ENCODE measurements at regions not wholly inside any gene's neighbourhood (a gene's known extent, or its start where the extent isn't known, plus 50 kb on each side); places are given as distances from the start of the nearest gene placed in this dataset.

GRCh38 chr15:93152360-93152759 lies 63.3 kb upstream of the RGMA start:
- Histone ChIP-seq H3K27ac (ENCODE audit: low read depth, low read length) (no peak overlapping the region), H3K4me3 (ENCODE audit: insufficient read depth, low read depth, low read length) (no peak overlapping the region), H3K4me2 (ENCODE audit: low read length) (no peak overlapping the region), H3K79me2 (ENCODE audit: insufficient read depth, low read length) (no peaks in the 10 kb centered on the region), H2AFZ (ENCODE audit: low read depth, low read length) (no peak overlapping the region), H3K9ac (ENCODE audit: low read length) (no peak overlapping the region), H3K27me3 (ENCODE audit: insufficient read depth, low read length) (peaks cover 2% of the 10 kb centered on the region), H3K36me3 (ENCODE audit: insufficient read depth, low read length) (no peaks in the 10 kb centered on the region), H4K20me1 (ENCODE audit: insufficient read depth, low read length) (no peaks in the 10 kb centered on the region), H3K4me1 (ENCODE audit: insufficient read depth, low read length) (no peaks in the 10 kb centered on the region), H3K9me3 (ENCODE audit: insufficient read depth, low read depth, low read length) (peaks cover 3% of the 10 kb centered on the region)
- Mint-ChIP-seq H3K4me1 (ENCODE audit: low read depth, unreplicated experiment) (peaks cover 12% of the 10 kb centered on the region), H3K4me3 (ENCODE audit: unreplicated experiment) (no peak overlapping the region), H3K27ac (ENCODE audit: unreplicated experiment) (no peak overlapping the region), H3K27me3 (ENCODE audit: low read depth, unreplicated experiment) (peaks cover 3% of the 10 kb centered on the region), H3K9me3 (ENCODE audit: unreplicated experiment) (peaks cover 2% of the 10 kb centered on the region), H3K36me3 (ENCODE audit: low read depth, unreplicated experiment) (no peaks in the 10 kb centered on the region)
- FAIRE-seq (no peak), DNase-seq (ENCODE audit: low read depth) (no peak)
- no peak for TF ChIP-seq EZH2 (IDR thresholded peaks at IDR 0.05; ENCODE audit: insufficient read depth, low read length)
- TF ChIP-seq CTCF (IDR thresholded peaks at IDR 0.05; ENCODE audit: insufficient read depth, low read depth, low read length) = no peak

- Histone ChIP-seq H3K36me3 (ENCODE audit: insufficient read depth, low read length) (no peaks in the 10 kb centered on the region), H2AFZ (ENCODE audit: low read depth, low read length) (no peak overlapping the region), H3K27me3 (ENCODE audit: insufficient read depth, low read length) (peaks cover 5% of the 10 kb centered on the region), H3K9ac (ENCODE audit: low read length) (no peak overlapping the region), H3K79me2 (ENCODE audit: insufficient read depth, low read length) (no peaks in the 10 kb centered on the region), H3K27ac (ENCODE audit: low read depth, low read length) (no peak overlapping the region), H3K4me2 (ENCODE audit: low read length) (no peak overlapping the region), H3K4me1 (ENCODE audit: insufficient read depth, low read length) (no peaks in the 10 kb centered on the region), H3K4me3 (ENCODE audit: insufficient read depth, low read depth, low read length) (no peak overlapping the region), H4K20me1 (ENCODE audit: insufficient read depth, low read length) (no peaks in the 10 kb centered on the region), H3K9me3 (ENCODE audit: insufficient read depth, low read depth, low read length) (peaks cover 3% of the 10 kb centered on the region)
- H3K27me3 Mint-ChIP-seq (ENCODE audit: low read depth, unreplicated experiment) = peaks cover 3% of the 10 kb centered on the region
- no peak for FAIRE-seq
- DNase-seq (ENCODE audit: low read depth) = no peak
- no peaks in the 10 kb centered on the region for H3K9me3 Mint-ChIP-seq (ENCODE audit: unreplicated experiment)
- H3K27ac Mint-ChIP-seq (ENCODE audit: unreplicated experiment) = no peak overlapping the region
- H3K36me3 Mint-ChIP-seq (ENCODE audit: low read depth, unreplicated experiment) = no peaks in the 10 kb centered on the region
- no peak overlapping the region for H3K4me3 Mint-ChIP-seq (ENCODE audit: unreplicated experiment)
- peaks cover 12% of the 10 kb centered on the region for H3K4me1 Mint-ChIP-seq (ENCODE audit: low read depth, unreplicated experiment)
- TF ChIP-seq CTCF (IDR thresholded peaks at IDR 0.05; ENCODE audit: insufficient read depth, low read depth, low read length) = no peak
- TF ChIP-seq EZH2 (IDR thresholded peaks at IDR 0.05; ENCODE audit: insufficient read depth, low read length) = no peak
Observed at GRCh38 chr15:93150910-93151881, 62.2 kb upstream of the RGMA start.

- no peaks in the 10 kb centered on the region for H3K36me3 ChIP-seq (ENCODE audit: insufficient read depth, low read length)
- FAIRE-seq (no peak), DNase-seq (ENCODE audit: low read depth) (no peak)
- no peak overlapping the region for H3K4me2 ChIP-seq (ENCODE audit: low read length)
- H3K79me2 ChIP-seq (ENCODE audit: insufficient read depth, low read length) = no peaks in the 10 kb centered on the region
- peaks cover 4% of the 10 kb centered on the region for H3K27me3 ChIP-seq (ENCODE audit: insufficient read depth, low read length)
- Mint-ChIP-seq H3K4me1 (ENCODE audit: low read depth, unreplicated experiment) (peaks cover 8% of the 10 kb centered on the region), H3K27ac (ENCODE audit: unreplicated experiment) (no peak overlapping the region), H3K36me3 (ENCODE audit: low read depth, unreplicated experiment) (no peaks in the 10 kb centered on the region), H3K9me3 (ENCODE audit: unreplicated experiment) (peaks cover 2% of the 10 kb centered on the region), H3K4me3 (ENCODE audit: unreplicated experiment) (no peak overlapping the region), H3K27me3 (ENCODE audit: low read depth, unreplicated experiment) (peaks cover 23% of the 10 kb centered on the region)
- peaks cover 3% of the 10 kb centered on the region for H3K9me3 ChIP-seq (ENCODE audit: insufficient read depth, low read depth, low read length)
- no peak overlapping the region for H3K4me3 ChIP-seq (ENCODE audit: insufficient read depth, low read depth, low read length)
- no peak overlapping the region for H3K27ac ChIP-seq (ENCODE audit: low read depth, low read length)
- H4K20me1 ChIP-seq (ENCODE audit: insufficient read depth, low read length) = no peaks in the 10 kb centered on the region
- TF ChIP-seq EZH2 (IDR thresholded peaks at IDR 0.05; ENCODE audit: insufficient read depth, low read length) = no peak
- no peak overlapping the region for H2AFZ ChIP-seq (ENCODE audit: low read depth, low read length)
- H3K9ac ChIP-seq (ENCODE audit: low read length) = no peak overlapping the region
- no peaks in the 10 kb centered on the region for H3K4me1 ChIP-seq (ENCODE audit: insufficient read depth, low read length)
Observed at GRCh38 chr15:93146601-93147000, 57.6 kb upstream of the RGMA start.
